T-helper 2 cell (primary cell): ENCODE measurements at regions not wholly inside any gene's neighbourhood (a gene's known extent, or its start where the extent isn't known, plus 50 kb on each side); places are given as distances from the start of the nearest gene placed in this dataset.
A peak's percentile ranks its signal among the peaks of the same experiment; 100 is the strongest.

ENCODE experiments used
- DNase-seq, 5 experiments: peaks; one replicate each; pipeline versions ENCODE4 v3.0.0 to v3.0.0-alpha.2; 2012 to 2022

GRCh38 chr1:72734415-72734814 lies 452.1 kb upstream of the NEGR1 start:
- no peak for DNase-seq

GRCh38 chr1:72724951-72725861 lies 442.9 kb upstream of the NEGR1 start:
- no peak for DNase-seq

- DNase-seq = no peak
Observed at GRCh38 chr1:72705921-72706320, 423.6 kb upstream of the NEGR1 start.

- DNase-seq = no peak
Observed at GRCh38 chr1:72704841-72705477, 422.6 kb upstream of the NEGR1 start.

GRCh38 chr1:72697410-72697809 lies 415.1 kb upstream of the NEGR1 start:
- no peak for DNase-seq

GRCh38 chr1:72693899-72694298 lies 411.6 kb upstream of the NEGR1 start:
- no peak for DNase-seq

GRCh38 chr1:72693376-72693775 lies 411.0 kb upstream of the NEGR1 start:
- no peak for DNase-seq

- no peak for DNase-seq
Observed at GRCh38 chr1:72690871-72691270, 408.5 kb upstream of the NEGR1 start.

- no peak for DNase-seq
Observed at GRCh38 chr1:72678683-72679082, 396.3 kb upstream of the NEGR1 start.

- DNase-seq = no peak
Observed at GRCh38 chr1:72670902-72671301, 388.6 kb upstream of the NEGR1 start.

- no peak for DNase-seq
Observed at GRCh38 chr1:72662918-72663317, 380.6 kb upstream of the NEGR1 start.

GRCh38 chr1:72650843-72651435 lies 368.6 kb upstream of the NEGR1 start:
- no peak for DNase-seq

- DNase-seq = no peak
Observed at GRCh38 chr1:72649991-72650390, 367.7 kb upstream of the NEGR1 start.

GRCh38 chr1:72649211-72649888 lies 367.0 kb upstream of the NEGR1 start:
- DNase-seq = peak in 1 of 5 experiments; percentile 2

GRCh38 chr1:72648465-72648864 lies 366.1 kb upstream of the NEGR1 start:
- DNase-seq = no peak

GRCh38 chr1:72643142-72643541 lies 360.8 kb upstream of the NEGR1 start:
- DNase-seq = no peak

- DNase-seq = no peak
Observed at GRCh38 chr1:72637593-72637992, 355.3 kb upstream of the NEGR1 start.

GRCh38 chr1:72636631-72637030 lies 354.3 kb upstream of the NEGR1 start:
- DNase-seq = no peak

GRCh38 chr1:72635719-72636118 lies 353.4 kb upstream of the NEGR1 start:
- no peak for DNase-seq

GRCh38 chr1:72634946-72635345 lies 352.6 kb upstream of the NEGR1 start:
- no peak for DNase-seq

GRCh38 chr1:72631449-72631848 lies 349.1 kb upstream of the NEGR1 start:
- no peak for DNase-seq

GRCh38 chr1:72623299-72623708 lies 341.0 kb upstream of the NEGR1 start:
- DNase-seq = peak in 1 of 5 experiments; percentile 29

- no peak for DNase-seq
Observed at GRCh38 chr1:72620453-72620852, 338.1 kb upstream of the NEGR1 start.
